Nucleus accumbens (tissue), 56 donors: ENCODE measurements at regions not wholly inside any gene's neighbourhood (a gene's known extent, or its start where the extent isn't known, plus 50 kb on each side); places are given as distances from the start of the nearest gene placed in this dataset.

Experiments used
- DNase-seq, 56 donors: peaks; one replicate each; lab custom pipeline; 2025; lab: John Stamatoyannopoulos, UW

GRCh38 chr1:34270181-34270580, 93.5 kb downstream of the C1orf94 start:
- DNase-seq, result no peak

GRCh38 chr1:34272152-34272551, 95.4 kb downstream of the C1orf94 start:
- no peak for DNase-seq

- no peak for DNase-seq
Measured at GRCh38 chr1:34275150-34275549, 98.4 kb downstream of the C1orf94 start.

GRCh38 chr1:34276606-34277005, 99.9 kb downstream of the C1orf94 start:
- no peak for DNase-seq

GRCh38 chr1:34277150-34277549, 100.4 kb downstream of the C1orf94 start:
- DNase-seq, result no peak

- DNase-seq, result no peak
Measured at GRCh38 chr1:34278211-34278610, 101.5 kb downstream of the C1orf94 start.

- no peak for DNase-seq
Measured at GRCh38 chr1:34279971-34280370, 103.3 kb downstream of the C1orf94 start.

GRCh38 chr1:34280509-34280908, 103.8 kb downstream of the C1orf94 start:
- DNase-seq, result no peak

- no peak for DNase-seq
Measured at GRCh38 chr1:34283142-34283541, 106.4 kb downstream of the C1orf94 start.

GRCh38 chr1:34286511-34286910, 109.8 kb downstream of the C1orf94 start:
- no peak for DNase-seq

GRCh38 chr1:34290831-34291230, 114.1 kb downstream of the C1orf94 start:
- no peak for DNase-seq

- no peak for DNase-seq
Measured at GRCh38 chr1:34292472-34292871, 115.8 kb downstream of the C1orf94 start.

GRCh38 chr1:34296059-34296458, 119.4 kb downstream of the C1orf94 start:
- no peak for DNase-seq

- DNase-seq, result no peak
Measured at GRCh38 chr1:34302798-34303197, 126.1 kb downstream of the C1orf94 start.

- no peak for DNase-seq
Measured at GRCh38 chr1:34303218-34303617, 126.5 kb downstream of the C1orf94 start.

GRCh38 chr1:34306568-34306967, 129.9 kb downstream of the C1orf94 start:
- no peak for DNase-seq

GRCh38 chr1:34312359-34312758, 135.7 kb downstream of the C1orf94 start:
- no peak for DNase-seq

GRCh38 chr1:34315974-34316373, 139.3 kb downstream of the C1orf94 start:
- no peak for DNase-seq

GRCh38 chr1:34316773-34317172, 140.1 kb downstream of the C1orf94 start:
- no peak for DNase-seq

- no peak for DNase-seq
Measured at GRCh38 chr1:34319218-34319617, 142.5 kb downstream of the C1orf94 start.

- no peak for DNase-seq
Measured at GRCh38 chr1:34320053-34320669, 143.5 kb downstream of the C1orf94 start.

GRCh38 chr1:34322969-34323368, 146.3 kb downstream of the C1orf94 start:
- no peak for DNase-seq

- no peak for DNase-seq
Measured at GRCh38 chr1:34324879-34325440, 148.3 kb downstream of the C1orf94 start.
